ENCODE measurements at regions not wholly inside any gene's neighbourhood (a gene's known extent, or its start where the extent isn't known, plus 50 kb on each side); places are given as distances from the start of the nearest gene placed in this dataset.
"Not testable (repeated sequence)": the region's sequence is repeated elsewhere in the genome, so short reads cannot be mapped to it uniquely, and the experiment has no call there.

GRCh38 chr1:94349853-94350252 lies 68.3 kb upstream of the ABCD3 start:
- no peak overlapping the region for H3K4me3 ChIP-seq (ENCODE audit: low read depth, low read length)
- DNase-seq (ENCODE audit: low read depth): no peak
- no peak for TF ChIP-seq CTCF (conservative IDR thresholded peaks at IDR 0.05; ENCODE audit: low read depth, low read length)

- DNase-seq (ENCODE audit: low read depth); H3K4me3 ChIP-seq (ENCODE audit: low read depth, low read length): not testable (repeated sequence)
Measured at GRCh38 chr1:94348386-94348785, 69.8 kb upstream of the ABCD3 start.

GRCh38 chr1:94345148-94345721 lies 73.0 kb upstream of the ABCD3 start:
- TF ChIP-seq CTCF (conservative IDR thresholded peaks at IDR 0.05; ENCODE audit: low read depth, low read length): no peak
- H3K4me3 ChIP-seq (ENCODE audit: low read depth, low read length): no peak overlapping the region
- DNase-seq (ENCODE audit: low read depth): no peak

GRCh38 chr1:94342416-94342815 lies 75.8 kb upstream of the ABCD3 start:
- H3K4me3 ChIP-seq (ENCODE audit: low read depth, low read length): no peak overlapping the region
- no peak for TF ChIP-seq CTCF (conservative IDR thresholded peaks at IDR 0.05; ENCODE audit: low read depth, low read length)
- DNase-seq (ENCODE audit: low read depth): no peak

- no peak overlapping the region for H3K4me3 ChIP-seq (ENCODE audit: low read depth, low read length)
- no peak for DNase-seq (ENCODE audit: low read depth)
- TF ChIP-seq CTCF (conservative IDR thresholded peaks at IDR 0.05; ENCODE audit: low read depth, low read length): no peak
Measured at GRCh38 chr1:94339206-94339927, 78.8 kb upstream of the ABCD3 start.

GRCh38 chr1:94336991-94337390 lies 81.2 kb upstream of the ABCD3 start:
- TF ChIP-seq CTCF (conservative IDR thresholded peaks at IDR 0.05; ENCODE audit: low read depth, low read length): no peak
- no peak overlapping the region for H3K4me3 ChIP-seq (ENCODE audit: low read depth, low read length)
- DNase-seq (ENCODE audit: low read depth): no peak

- peak overlapping the region; percentile 6 for H3K4me3 ChIP-seq (ENCODE audit: low read depth, low read length)
- peak; percentile 96 for TF ChIP-seq CTCF (conservative IDR thresholded peaks at IDR 0.05; ENCODE audit: low read depth, low read length)
- DNase-seq (ENCODE audit: low read depth): no peak
Measured at GRCh38 chr1:94335950-94336349, 82.2 kb upstream of the ABCD3 start.

All from epithelial cell of proximal tubule (primary cell).